SK-N-SH (cell line): ENCODE measurements at regions not wholly inside any gene's neighbourhood (a gene's known extent, or its start where the extent isn't known, plus 50 kb on each side); places are given as distances from the start of the nearest gene placed in this dataset.

ENCODE experiments used
- CTCF ChIA-PET: fragments of 300-600, 350-600 bp; formaldehyde crosslinking; extraction: SDS; loops from one replicate; lab custom pipeline; 2021; lab: Yijun Ruan, JAX
- POLR2A ChIA-PET: fragments of 350-600 bp; sonication (Branson Sonifier 250); formaldehyde crosslinking; extraction: SDS; loops from one replicate; lab custom pipeline; 2020; ENCODE audit warnings: antibody characterized with exemption, inconsistent platforms; lab: Yijun Ruan, JAX
- DNase-seq: peaks from one replicate; pipeline ENCODE4 v3.0.0; 2012
- H2AFZ ChIP-seq: fragments of 200-600 bp; sonication (generic); 2 replicates; pipeline ENCODE4 v1.8.1; 2016; ENCODE audit warnings: antibody characterized with exemption, mild to moderate bottlenecking, low read depth
- H3F3A ChIP-seq: fragments of 200-600 bp; sonication (generic); replicated peaks from 2 replicates; pipeline ENCODE3; 2016; ENCODE audit warnings: antibody characterized with exemption, mild to moderate bottlenecking; ENCODE audit not compliant: insufficient read depth
- H3K27ac ChIP-seq, 2 experiments: fragments of 200-500 bp in 1 of 2; fragments of 200-600 bp in 1 of 2; sonication (Bioruptor generic) in 1 of 2; sonication (generic), shearing (Covaris generic) in 1 of 2; 2 replicates each; pipeline versions ENCODE4 v1.5.1 to v1.6.1; 2014 to 2016; ENCODE audit warnings: low read depth in 2 of 2, inconsistent platforms in 1 of 2, low read length in 1 of 2, mild to moderate bottlenecking in 1 of 2, mixed read lengths in 1 of 2
- H3K27me3 ChIP-seq: fragments of 200-600 bp; sonication (generic), shearing (Covaris generic); 2 replicates; pipeline ENCODE4 v1.6.1; 2016; ENCODE audit warnings: mixed run types; ENCODE audit not compliant: insufficient read depth
- H3K36me3 ChIP-seq, 2 experiments: fragments of 200-500 bp in 1 of 2; fragments of 200-600 bp in 1 of 2; sonication (Bioruptor generic) in 1 of 2; sonication (generic) in 1 of 2; replicated peaks in 1 of 2; 2 replicates each; pipeline versions ENCODE3 to v1.5.1; 2014 to 2016; ENCODE audit warnings: low read length in 1 of 2, mild to moderate bottlenecking in 1 of 2; ENCODE audit not compliant: insufficient read depth in 2 of 2, control insufficient read depth in 1 of 2
- H3K4me1 ChIP-seq, 2 experiments: fragments of 200-500 bp in 1 of 2; fragments of 200-600 bp in 1 of 2; sonication (Bioruptor generic) in 1 of 2; sonication (generic), shearing (Covaris generic) in 1 of 2; 2 replicates each; pipeline versions ENCODE4 v1.5.1 to v1.6.1; 2014 to 2016; ENCODE audit warnings: low read depth in 1 of 2, low read length in 1 of 2, mixed run types in 1 of 2; ENCODE audit not compliant: insufficient read depth in 2 of 2, control insufficient read depth in 1 of 2
- H3K4me2 ChIP-seq: fragments of 200-600 bp; sonication (generic), shearing (Covaris generic); 2 replicates; pipeline ENCODE4 v1.6.1; 2017; ENCODE audit warnings: mixed run types
- H3K4me3 ChIP-seq, 2 experiments: fragments of 200-500 bp in 1 of 2; fragments of 200-600 bp in 1 of 2; sonication (Bioruptor generic) in 1 of 2; sonication (generic), shearing (Covaris generic) in 1 of 2; 2 replicates each; pipeline versions ENCODE4 v1.5.1 to v1.8.1; 2014 to 2016; ENCODE audit warnings: low read depth in 2 of 2, inconsistent platforms in 1 of 2, low read length in 1 of 2, mild to moderate bottlenecking in 1 of 2, mixed read lengths in 1 of 2, moderate library complexity in 1 of 2
- H3K79me2 ChIP-seq: fragments of 200-600 bp; sonication (generic); 2 replicates; pipeline ENCODE4 v1.8.1; 2017; ENCODE audit warnings: mild to moderate bottlenecking; ENCODE audit not compliant: insufficient read depth
- H3K9ac ChIP-seq: fragments of 200-600 bp; sonication (generic); 2 replicates; pipeline ENCODE4 v1.6.1; 2017; ENCODE audit warnings: mixed run types
- H3K9me2 ChIP-seq: fragments of 200-600 bp; sonication (generic); 2 replicates; pipeline ENCODE4 v1.6.1; 2017; ENCODE audit warnings: mixed run types
- H3K9me3 ChIP-seq: fragments of 200-600 bp; sonication (generic); 2 replicates; pipeline ENCODE4 v1.6.1; 2017; ENCODE audit warnings: mixed run types, mild to moderate bottlenecking, moderate library complexity
- H4K20me1 ChIP-seq: fragments of 200-600 bp; sonication (generic); 2 replicates; pipeline ENCODE4 v1.6.1; 2017; ENCODE audit warnings: mild to moderate bottlenecking, mixed run types; ENCODE audit not compliant: insufficient read depth
- CHD2 ChIP-seq: fragments of 150-350 bp; IDR thresholded peaks from 2 replicates; pipeline ENCODE4 v1.6.1; 2018; ENCODE audit warnings: low read length; ENCODE audit not compliant: partially characterized antibody
- EP300 ChIP-seq, 2 experiments: IDR thresholded peaks; 2 replicates each; pipeline versions ENCODE4 v1.4.0 to v1.6.1; 2012; ENCODE audit warnings: borderline replicate concordance in 1 of 2, low read depth in 1 of 2, low read length in 1 of 2
- EZH2phosphoT487 ChIP-seq: fragments of 200-600 bp; sonication (generic); IDR thresholded peaks from 2 replicates; pipeline ENCODE4 v1.6.1; 2017; ENCODE audit warnings: low read depth, mixed run types, mild to moderate bottlenecking, antibody characterized with exemption, moderate library complexity, borderline replicate concordance
- FOSL2 ChIP-seq: IDR thresholded peaks from 2 replicates; pipeline ENCODE4 v1.4.0; 2012; ENCODE audit warnings: low read depth, mild to moderate bottlenecking, moderate library complexity, borderline replicate concordance
- FOXJ3 ChIP-seq: sonication (generic); formaldehyde crosslinking; IDR thresholded peaks from 2 replicates; pipeline ENCODE4 v1.5.1; 2020; ENCODE audit warnings: mild to moderate bottlenecking, missing genetic modification reagents
- GABPA ChIP-seq: IDR thresholded peaks from 2 replicates; pipeline ENCODE4 v1.4.0; 2012; ENCODE audit warnings: low read depth, mild to moderate bottlenecking
- JUND ChIP-seq: IDR thresholded peaks from 2 replicates; pipeline ENCODE4 v1.4.0; 2012
- NRF1 ChIP-seq: IDR thresholded peaks from 2 replicates; pipeline ENCODE4 v1.6.1; 2012; ENCODE audit warnings: low read depth, mild to moderate bottlenecking, low read length
- POLR2AphosphoS5 ChIP-seq: IDR thresholded peaks from 2 replicates; pipeline ENCODE4 v1.6.1; 2012; ENCODE audit warnings: low read depth, low read length
- SIN3A ChIP-seq: IDR thresholded peaks from 2 replicates; pipeline ENCODE4 v1.6.1; 2012; ENCODE audit warnings: low read depth, mild to moderate bottlenecking, low read length, moderate library complexity, borderline replicate concordance
- SMC3 ChIP-seq: IDR thresholded peaks from 2 replicates; pipeline ENCODE4 v1.6.1; 2012; ENCODE audit warnings: low read depth, low read length, improper control_type of control experiment
- TEAD4 ChIP-seq: IDR thresholded peaks from 2 replicates; pipeline ENCODE4 v1.4.0; 2012; ENCODE audit warnings: mild to moderate bottlenecking, borderline replicate concordance; ENCODE audit not compliant: insufficient read depth
- YY1 ChIP-seq: IDR thresholded peaks from 2 replicates; pipeline ENCODE4 v1.4.0; 2012; ENCODE audit warnings: low read depth, mild to moderate bottlenecking
- WGBS: methylation state at CpG from one replicate; pipeline ENCODE4 v1.1.6; 2017; ENCODE audit warnings: low lambda C conversion rate; 5-methylcytosine and 5-hydroxymethylcytosine counted together
- TF ChIP-seq, protein P1 (sequence below): IDR thresholded peaks from 2 replicates; pipeline ENCODE4 v1.4.0; 2012; ENCODE audit warnings: low read depth, borderline replicate concordance
- TF ChIP-seq, protein P2 (sequence below): IDR thresholded peaks from 2 replicates; pipeline ENCODE4; 2012
- TF ChIP-seq, protein P3 (sequence below): IDR thresholded peaks from 2 replicates; pipeline ENCODE4 v1.4.0; 2012; ENCODE audit warnings: low read depth, borderline replicate concordance
- TF ChIP-seq, protein P4 (sequence below): IDR thresholded peaks from 2 replicates; pipeline ENCODE4 v1.6.1; 2012; ENCODE audit warnings: mild to moderate bottlenecking, low read depth, low read length, moderate library complexity

DNA sequence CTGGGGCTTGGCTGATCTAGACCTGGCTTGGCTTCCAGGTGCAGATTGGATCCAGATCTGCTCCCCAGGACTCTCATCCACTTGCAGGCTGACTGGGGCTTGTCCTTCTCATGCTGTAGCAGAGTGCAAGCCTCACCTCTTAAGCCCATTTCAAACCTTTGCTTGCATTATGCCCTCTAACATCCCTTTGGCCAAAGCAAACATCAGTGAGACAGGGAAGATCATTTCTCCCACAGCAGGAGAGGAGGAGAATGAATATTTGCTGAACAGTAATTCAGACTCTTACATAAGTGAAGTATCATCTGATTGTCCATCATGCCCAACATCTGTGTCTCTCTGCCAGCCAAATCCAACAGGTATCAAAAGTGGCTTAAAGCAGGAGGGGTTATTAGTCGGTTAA lies 194.9 kb downstream of the C9orf152 start:
- H3K79me2 ChIP-seq, result peaks cover 4% of the 10 kb centered on the region; the same call in 1 of the 2 replicates
- no peak for DNase-seq
- no peak overlapping the region for H3K4me3 ChIP-seq
- H3K9me3 ChIP-seq, result no peaks in the 10 kb centered on the region
- H3K27ac ChIP-seq, result no peak overlapping the region
- H3K36me3 ChIP-seq, result peaks cover 0 to 7% of the 10 kb centered on the region in 2 experiments
- ChIA-PET CTCF (no interaction called here), POLR2A (no interaction called here)
- peaks cover 33% of the 10 kb centered on the region for H3F3A ChIP-seq
- no peaks in the 10 kb centered on the region for H4K20me1 ChIP-seq
- H3K9ac ChIP-seq, result no peak overlapping the region
- no peak overlapping the region for H2AFZ ChIP-seq
- no peak overlapping the region for H3K4me2 ChIP-seq
- H3K27me3 ChIP-seq, result no peaks in the 10 kb centered on the region
- WGBS, result 90% methylated on average over 1 of the region's 1 CpG
- H3K4me1 ChIP-seq, result peaks cover 0 to 15% of the 10 kb centered on the region in 2 experiments; a peak in 2 of 4 replicates
- no peak for TF ChIP-seq YY1
- no peak for TF ChIP-seq POLR2AphosphoS5
- TF ChIP-seq, protein P1, sequence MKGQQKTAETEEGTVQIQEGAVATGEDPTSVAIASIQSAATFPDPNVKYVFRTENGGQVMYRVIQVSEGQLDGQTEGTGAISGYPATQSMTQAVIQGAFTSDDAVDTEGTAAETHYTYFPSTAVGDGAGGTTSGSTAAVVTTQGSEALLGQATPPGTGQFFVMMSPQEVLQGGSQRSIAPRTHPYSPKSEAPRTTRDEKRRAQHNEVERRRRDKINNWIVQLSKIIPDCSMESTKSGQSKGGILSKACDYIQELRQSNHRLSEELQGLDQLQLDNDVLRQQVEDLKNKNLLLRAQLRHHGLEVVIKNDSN, result no peak
- no peak for TF ChIP-seq EZH2phosphoT487
- TF ChIP-seq FOSL2, result no peak
- TF ChIP-seq, protein P2, sequence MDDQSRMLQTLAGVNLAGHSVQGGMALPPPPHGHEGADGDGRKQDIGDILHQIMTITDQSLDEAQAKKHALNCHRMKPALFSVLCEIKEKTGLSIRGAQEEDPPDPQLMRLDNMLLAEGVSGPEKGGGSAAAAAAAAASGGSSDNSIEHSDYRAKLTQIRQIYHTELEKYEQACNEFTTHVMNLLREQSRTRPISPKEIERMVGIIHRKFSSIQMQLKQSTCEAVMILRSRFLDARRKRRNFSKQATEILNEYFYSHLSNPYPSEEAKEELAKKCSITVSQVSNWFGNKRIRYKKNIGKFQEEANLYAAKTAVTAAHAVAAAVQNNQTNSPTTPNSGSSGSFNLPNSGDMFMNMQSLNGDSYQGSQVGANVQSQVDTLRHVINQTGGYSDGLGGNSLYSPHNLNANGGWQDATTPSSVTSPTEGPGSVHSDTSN, result no peak
- TF ChIP-seq TEAD4, result no peak
- no peak for TF ChIP-seq GABPA
- TF ChIP-seq CHD2, result no peak
- H3K9me2 ChIP-seq, result no peaks in the 10 kb centered on the region

DNA sequence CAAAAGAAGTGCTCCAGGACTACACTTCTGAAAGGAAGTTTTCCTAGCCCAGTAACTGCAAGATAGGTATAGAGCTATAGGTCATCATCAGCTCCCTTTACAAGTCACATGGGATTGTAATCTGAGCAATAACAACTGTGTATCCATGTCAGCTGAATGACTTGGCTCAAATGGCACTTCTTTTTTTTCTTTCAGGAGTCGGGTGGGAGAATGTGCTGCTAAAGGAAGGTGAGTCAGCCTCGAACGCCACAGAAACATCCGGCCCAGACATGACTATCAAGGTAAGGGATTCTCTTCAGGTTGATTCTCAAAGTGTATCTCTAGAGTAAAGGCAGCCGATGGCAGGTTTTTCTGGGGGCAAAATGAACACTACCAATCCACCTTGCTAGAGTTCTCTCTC lies 192.2 kb downstream of the C9orf152 start:
- peaks cover 33% of the 10 kb centered on the region for H3F3A ChIP-seq
- H4K20me1 ChIP-seq, result no peaks in the 10 kb centered on the region
- H3K9me3 ChIP-seq, result no peaks in the 10 kb centered on the region
- WGBS, result 30% methylated on average over 5 of the region's 5 CpGs
- peaks cover 0 to 26% of the 10 kb centered on the region in 2 experiments for H3K36me3 ChIP-seq
- POLR2A ChIA-PET, result no interaction called here
- peak overlapping the region; percentile 65 for H3K9ac ChIP-seq
- peaks cover 0 to 15% of the 10 kb centered on the region in 2 experiments; a peak in 2 of 4 replicates for H3K4me1 ChIP-seq
- no peaks in the 10 kb centered on the region for H3K9me2 ChIP-seq
- H3K4me2 ChIP-seq, result peak overlapping the region; percentile 53
- peaks cover 7% of the 10 kb centered on the region; the same call in 1 of the 2 replicates for H3K79me2 ChIP-seq
- no peak overlapping the region for H2AFZ ChIP-seq
- peak overlapping the region; percentile 13 to 96; a peak in 3 of 4 replicates for H3K27ac ChIP-seq
- H3K27me3 ChIP-seq, result no peaks in the 10 kb centered on the region
- DNase-seq, result no peak
- CTCF ChIA-PET, result interaction anchor here (0.8 kb wide), 2 partner anchors 42 to 112 kb away, joined by 3 read pairs; no protein-coding TSS in a partner anchor
- H3K4me3 ChIP-seq, result no peak overlapping the region
- TF ChIP-seq, protein P1, result peak; percentile 75; the same call in 1 of the 2 replicates
- no peak for TF ChIP-seq NRF1
- peak in 1 of 2 experiments; percentile 56; a peak in 1 of 4 replicates for TF ChIP-seq EP300 (IDR thresholded peaks at IDR 0.05; ENCODE audit: borderline replicate concordance in 1 of 2, low read depth in 1 of 2, low read length in 1 of 2)
- no peak for TF ChIP-seq FOXJ3
- TF ChIP-seq CHD2, result no peak
- no peak for TF ChIP-seq SIN3A
- TF ChIP-seq, protein P3, sequence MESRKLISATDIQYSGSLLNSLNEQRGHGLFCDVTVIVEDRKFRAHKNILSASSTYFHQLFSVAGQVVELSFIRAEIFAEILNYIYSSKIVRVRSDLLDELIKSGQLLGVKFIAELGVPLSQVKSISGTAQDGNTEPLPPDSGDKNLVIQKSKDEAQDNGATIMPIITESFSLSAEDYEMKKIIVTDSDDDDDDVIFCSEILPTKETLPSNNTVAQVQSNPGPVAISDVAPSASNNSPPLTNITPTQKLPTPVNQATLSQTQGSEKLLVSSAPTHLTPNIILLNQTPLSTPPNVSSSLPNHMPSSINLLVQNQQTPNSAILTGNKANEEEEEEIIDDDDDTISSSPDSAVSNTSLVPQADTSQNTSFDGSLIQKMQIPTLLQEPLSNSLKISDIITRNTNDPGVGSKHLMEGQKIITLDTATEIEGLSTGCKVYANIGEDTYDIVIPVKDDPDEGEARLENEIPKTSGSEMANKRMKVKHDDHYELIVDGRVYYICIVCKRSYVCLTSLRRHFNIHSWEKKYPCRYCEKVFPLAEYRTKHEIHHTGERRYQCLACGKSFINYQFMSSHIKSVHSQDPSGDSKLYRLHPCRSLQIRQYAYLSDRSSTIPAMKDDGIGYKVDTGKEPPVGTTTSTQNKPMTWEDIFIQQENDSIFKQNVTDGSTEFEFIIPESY, result 0 out of 2 replicates have a peak, but pooled peaks have one; percentile 14
- TF ChIP-seq, protein P4, sequence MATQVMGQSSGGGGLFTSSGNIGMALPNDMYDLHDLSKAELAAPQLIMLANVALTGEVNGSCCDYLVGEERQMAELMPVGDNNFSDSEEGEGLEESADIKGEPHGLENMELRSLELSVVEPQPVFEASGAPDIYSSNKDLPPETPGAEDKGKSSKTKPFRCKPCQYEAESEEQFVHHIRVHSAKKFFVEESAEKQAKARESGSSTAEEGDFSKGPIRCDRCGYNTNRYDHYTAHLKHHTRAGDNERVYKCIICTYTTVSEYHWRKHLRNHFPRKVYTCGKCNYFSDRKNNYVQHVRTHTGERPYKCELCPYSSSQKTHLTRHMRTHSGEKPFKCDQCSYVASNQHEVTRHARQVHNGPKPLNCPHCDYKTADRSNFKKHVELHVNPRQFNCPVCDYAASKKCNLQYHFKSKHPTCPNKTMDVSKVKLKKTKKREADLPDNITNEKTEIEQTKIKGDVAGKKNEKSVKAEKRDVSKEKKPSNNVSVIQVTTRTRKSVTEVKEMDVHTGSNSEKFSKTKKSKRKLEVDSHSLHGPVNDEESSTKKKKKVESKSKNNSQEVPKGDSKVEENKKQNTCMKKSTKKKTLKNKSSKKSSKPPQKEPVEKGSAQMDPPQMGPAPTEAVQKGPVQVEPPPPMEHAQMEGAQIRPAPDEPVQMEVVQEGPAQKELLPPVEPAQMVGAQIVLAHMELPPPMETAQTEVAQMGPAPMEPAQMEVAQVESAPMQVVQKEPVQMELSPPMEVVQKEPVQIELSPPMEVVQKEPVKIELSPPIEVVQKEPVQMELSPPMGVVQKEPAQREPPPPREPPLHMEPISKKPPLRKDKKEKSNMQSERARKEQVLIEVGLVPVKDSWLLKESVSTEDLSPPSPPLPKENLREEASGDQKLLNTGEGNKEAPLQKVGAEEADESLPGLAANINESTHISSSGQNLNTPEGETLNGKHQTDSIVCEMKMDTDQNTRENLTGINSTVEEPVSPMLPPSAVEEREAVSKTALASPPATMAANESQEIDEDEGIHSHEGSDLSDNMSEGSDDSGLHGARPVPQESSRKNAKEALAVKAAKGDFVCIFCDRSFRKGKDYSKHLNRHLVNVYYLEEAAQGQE, result no peak
- no peak for TF ChIP-seq POLR2AphosphoS5
- TF ChIP-seq SMC3, result no peak
- TF ChIP-seq JUND, result peak; percentile 74
